ENCODE measurements at regions not wholly inside any gene's neighbourhood (a gene's known extent, or its start where the extent isn't known, plus 50 kb on each side); places are given as distances from the start of the nearest gene placed in this dataset.

DNA sequence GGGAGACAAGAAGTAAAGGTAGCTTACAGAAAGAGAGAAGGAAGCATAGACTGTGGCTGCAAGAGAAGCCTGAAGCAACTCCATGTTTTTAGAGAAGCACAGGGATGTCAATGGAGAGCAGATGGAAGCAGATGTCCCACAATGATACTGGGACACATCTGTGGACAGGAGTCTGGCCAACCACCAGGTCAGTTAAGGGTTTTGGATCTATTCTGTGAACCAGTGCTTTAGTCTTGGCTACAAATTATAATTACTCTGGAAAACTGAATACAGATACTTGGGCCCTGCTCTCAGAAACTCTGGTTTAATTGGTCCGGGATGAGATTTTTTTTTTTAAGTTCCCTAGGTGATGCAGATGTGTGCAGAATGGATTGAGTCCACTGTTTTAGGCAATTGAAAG is 592.8 kb downstream of the CSNK1G3 start:
- TF ChIP-seq, protein P1, sequence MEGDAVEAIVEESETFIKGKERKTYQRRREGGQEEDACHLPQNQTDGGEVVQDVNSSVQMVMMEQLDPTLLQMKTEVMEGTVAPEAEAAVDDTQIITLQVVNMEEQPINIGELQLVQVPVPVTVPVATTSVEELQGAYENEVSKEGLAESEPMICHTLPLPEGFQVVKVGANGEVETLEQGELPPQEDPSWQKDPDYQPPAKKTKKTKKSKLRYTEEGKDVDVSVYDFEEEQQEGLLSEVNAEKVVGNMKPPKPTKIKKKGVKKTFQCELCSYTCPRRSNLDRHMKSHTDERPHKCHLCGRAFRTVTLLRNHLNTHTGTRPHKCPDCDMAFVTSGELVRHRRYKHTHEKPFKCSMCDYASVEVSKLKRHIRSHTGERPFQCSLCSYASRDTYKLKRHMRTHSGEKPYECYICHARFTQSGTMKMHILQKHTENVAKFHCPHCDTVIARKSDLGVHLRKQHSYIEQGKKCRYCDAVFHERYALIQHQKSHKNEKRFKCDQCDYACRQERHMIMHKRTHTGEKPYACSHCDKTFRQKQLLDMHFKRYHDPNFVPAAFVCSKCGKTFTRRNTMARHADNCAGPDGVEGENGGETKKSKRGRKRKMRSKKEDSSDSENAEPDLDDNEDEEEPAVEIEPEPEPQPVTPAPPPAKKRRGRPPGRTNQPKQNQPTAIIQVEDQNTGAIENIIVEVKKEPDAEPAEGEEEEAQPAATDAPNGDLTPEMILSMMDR (optimal IDR thresholded peaks at IDR 0.05 in 1 of 3, IDR thresholded peaks at IDR 0.05 in 1 of 3, conservative IDR thresholded peaks at IDR 0.05 in 1 of 3; ENCODE audit: extremely low read depth in 1 of 3, insufficient read depth in 2 of 3, low read length in 3 of 3), result no peak
- TF ChIP-seq EZH2 (IDR thresholded peaks at IDR 0.05; ENCODE audit: low read length), result no peak

Data from keratinocyte (primary cell).